Tibial artery (tissue), 4 donors: ENCODE measurements at regions not wholly inside any gene's neighbourhood (a gene's known extent, or its start where the extent isn't known, plus 50 kb on each side); places are given as distances from the start of the nearest gene placed in this dataset.

Experiments
- DNase-seq, 2 donors: peaks; one replicate each; pipeline ENCODE4 v3.0.0-alpha.2; 2019
- H3K27ac ChIP-seq, 2 donors: fragments of 200-600 bp; sonication (generic) in 1 of 2; 1 replicate in 1 of 2; 2 replicates in 1 of 2; pipeline ENCODE4 v1.5.1; 2018 to 2019; ENCODE audit warnings: mild to moderate bottlenecking in 1 of 2
- H3K27me3 ChIP-seq, 2 donors: fragments of 200-600 bp; sonication (generic) in 1 of 2; one replicate each; pipeline versions ENCODE4 v1.5.1 to v1.6.0; 2016 to 2019
- H3K36me3 ChIP-seq, 3 donors: fragments of 200-600 bp; sonication (generic) in 2 of 3; one replicate each; pipeline ENCODE4 v1.5.1; 2016 to 2019; ENCODE audit warnings: mild to moderate bottlenecking in 2 of 3
- H3K4me1 ChIP-seq, 4 donors: fragments of 200-600 bp; sonication (generic) in 2 of 4; 1 replicate in 3 of 4; 2 replicates in 1 of 4; pipeline ENCODE4 v1.5.1; 2016 to 2019
- H3K4me3 ChIP-seq, 2 donors: fragments of 200-600 bp; sonication (generic) in 1 of 2; 1 replicate in 1 of 2; 2 replicates in 1 of 2; pipeline ENCODE4 v1.5.1; 2018 to 2019; ENCODE audit warnings: mild to moderate bottlenecking in 2 of 2
- H3K9me3 ChIP-seq, 3 donors: fragments of 200-600 bp; sonication (generic) in 1 of 3; one replicate each; pipeline ENCODE4 v1.5.1; 2016 to 2019
- intact Hi-C: fragments of 100-400 bp; cut with DNase I; formaldehyde crosslinking; loops from one replicate; pipeline ENCODE4 v1.15.0; 2023; ENCODE audit warnings: low total_unique reads
- TF ChIP-seq, protein P1 (sequence below), 2 experiments: fragments of 200-600 bp in 1 of 2; fragments of 450-650 bp in 1 of 2; IDR thresholded peaks; one replicate each; pipeline ENCODE4 v1.5.1; 2017 to 2019; ENCODE audit warnings: antibody characterized with exemption in 2 of 2, mild to moderate bottlenecking in 1 of 2, moderate library complexity in 1 of 2

DNA sequence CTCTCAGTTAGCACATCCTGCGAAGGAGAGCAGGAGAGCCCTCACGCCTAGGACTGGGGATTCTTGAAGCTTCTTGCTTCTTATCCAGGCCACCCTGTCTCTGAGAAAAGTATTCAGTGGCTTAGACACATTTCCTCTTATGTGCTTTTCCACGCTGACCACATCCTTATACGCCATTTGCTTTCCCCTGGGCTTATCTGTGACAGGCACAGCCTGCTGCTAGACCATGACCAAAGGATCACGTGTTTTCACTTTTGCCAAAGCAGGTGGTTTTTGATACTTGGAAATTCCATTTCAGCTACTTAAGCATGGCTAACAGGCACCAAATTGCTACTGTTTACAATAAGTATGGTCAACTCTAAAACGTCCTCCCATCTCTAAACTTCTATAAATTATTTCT, 587.4 kb downstream of the AACS start:
- no peak overlapping the region for H3K4me3 ChIP-seq
- H3K36me3 ChIP-seq = no peaks in the 10 kb centered on the region
- no peaks in the 10 kb centered on the region for H3K9me3 ChIP-seq
- H3K4me1 ChIP-seq = no peaks in the 10 kb centered on the region
- no peaks in the 10 kb centered on the region for H3K27me3 ChIP-seq
- no peak for DNase-seq
- TF ChIP-seq, protein P1, sequence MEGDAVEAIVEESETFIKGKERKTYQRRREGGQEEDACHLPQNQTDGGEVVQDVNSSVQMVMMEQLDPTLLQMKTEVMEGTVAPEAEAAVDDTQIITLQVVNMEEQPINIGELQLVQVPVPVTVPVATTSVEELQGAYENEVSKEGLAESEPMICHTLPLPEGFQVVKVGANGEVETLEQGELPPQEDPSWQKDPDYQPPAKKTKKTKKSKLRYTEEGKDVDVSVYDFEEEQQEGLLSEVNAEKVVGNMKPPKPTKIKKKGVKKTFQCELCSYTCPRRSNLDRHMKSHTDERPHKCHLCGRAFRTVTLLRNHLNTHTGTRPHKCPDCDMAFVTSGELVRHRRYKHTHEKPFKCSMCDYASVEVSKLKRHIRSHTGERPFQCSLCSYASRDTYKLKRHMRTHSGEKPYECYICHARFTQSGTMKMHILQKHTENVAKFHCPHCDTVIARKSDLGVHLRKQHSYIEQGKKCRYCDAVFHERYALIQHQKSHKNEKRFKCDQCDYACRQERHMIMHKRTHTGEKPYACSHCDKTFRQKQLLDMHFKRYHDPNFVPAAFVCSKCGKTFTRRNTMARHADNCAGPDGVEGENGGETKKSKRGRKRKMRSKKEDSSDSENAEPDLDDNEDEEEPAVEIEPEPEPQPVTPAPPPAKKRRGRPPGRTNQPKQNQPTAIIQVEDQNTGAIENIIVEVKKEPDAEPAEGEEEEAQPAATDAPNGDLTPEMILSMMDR (IDR thresholded peaks at IDR 0.05) = no peak
- no peak overlapping the region for H3K27ac ChIP-seq
- intact Hi-C loops = no loop called here

DNA sequence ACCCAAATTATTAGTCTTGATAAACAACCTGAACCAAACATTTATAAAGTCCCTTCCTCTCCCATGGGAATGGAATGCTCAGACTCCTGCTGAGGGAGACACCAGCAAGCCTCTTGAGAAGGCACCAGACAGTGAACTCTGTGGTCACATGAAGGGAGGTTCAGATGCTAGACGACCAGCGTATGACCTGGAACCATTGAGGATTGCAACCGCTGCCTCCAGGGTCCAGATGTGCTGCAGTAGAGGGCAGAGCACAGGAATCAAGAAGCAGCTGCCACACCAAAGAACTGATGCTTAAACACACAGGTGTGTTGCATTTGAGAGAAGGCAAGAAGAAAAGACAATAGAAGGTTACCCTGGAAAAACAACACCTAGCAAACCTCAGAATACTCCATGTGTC, 592.4 kb downstream of the AACS start:
- DNase-seq = no peak
- H3K4me3 ChIP-seq = no peak overlapping the region
- H3K36me3 ChIP-seq = no peaks in the 10 kb centered on the region
- no peaks in the 10 kb centered on the region for H3K4me1 ChIP-seq
- TF ChIP-seq, protein P1 (IDR thresholded peaks at IDR 0.05) = no peak
- intact Hi-C loops = no loop called here
- no peaks in the 10 kb centered on the region for H3K9me3 ChIP-seq
- no peaks in the 10 kb centered on the region for H3K27me3 ChIP-seq
- H3K27ac ChIP-seq = no peak overlapping the region

DNA sequence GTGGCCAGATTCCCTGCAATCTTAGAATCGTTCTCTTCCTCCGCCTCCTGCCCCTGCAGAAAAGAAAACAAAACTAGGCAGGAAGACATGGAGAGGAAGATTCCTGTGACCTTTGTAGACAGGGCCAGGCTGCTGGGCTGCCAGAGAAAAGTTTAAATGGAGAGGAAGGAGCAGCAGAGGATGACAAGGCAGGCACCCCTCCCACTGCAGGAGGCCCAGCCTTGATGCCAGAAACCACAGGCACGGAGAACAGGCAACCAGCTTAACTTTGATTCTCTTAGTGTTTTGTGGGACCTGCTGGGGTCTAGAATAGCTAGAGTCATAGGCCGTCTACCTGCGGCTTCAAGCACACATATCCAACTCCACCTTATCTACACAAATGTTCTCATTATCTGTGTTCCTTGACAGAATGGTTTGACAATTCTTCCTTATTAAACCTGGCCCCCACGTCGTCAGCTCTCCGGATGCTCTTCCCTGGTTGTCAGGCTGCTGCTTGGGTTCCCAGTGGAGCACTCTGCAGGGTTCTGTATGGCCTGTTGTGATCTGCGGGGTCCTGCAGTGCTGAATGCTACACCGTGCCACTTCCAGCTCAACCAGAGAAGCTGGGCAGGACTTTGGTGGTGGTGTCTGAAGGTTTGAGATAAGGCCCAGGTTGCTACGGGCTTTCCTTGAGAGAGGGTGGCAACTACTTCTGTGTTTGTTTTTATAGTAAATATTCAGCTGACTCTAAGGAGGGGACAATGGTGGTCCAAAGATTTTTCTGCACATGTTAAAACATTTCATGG, 609.5 kb downstream of the AACS start:
- Histone ChIP-seq H3K4me3 (no peak overlapping the region), H3K9me3 (no peaks in the 10 kb centered on the region), H3K4me1 (no peaks in the 10 kb centered on the region), H3K27me3 (no peaks in the 10 kb centered on the region), H3K27ac (no peak overlapping the region), H3K36me3 (no peaks in the 10 kb centered on the region)
- TF ChIP-seq, protein P1 (IDR thresholded peaks at IDR 0.05) = no peak
- DNase-seq = no peak
- intact Hi-C loops = no loop called here

GRCh38 chr12:125676366-125676765, 611.1 kb downstream of the AACS start:
- Histone ChIP-seq H3K27ac (no peak overlapping the region), H3K9me3 (no peaks in the 10 kb centered on the region), H3K4me3 (no peak overlapping the region), H3K36me3 (no peaks in the 10 kb centered on the region), H3K4me1 (no peaks in the 10 kb centered on the region), H3K27me3 (no peaks in the 10 kb centered on the region)
- intact Hi-C loops = no loop called here
- no peak for DNase-seq
- TF ChIP-seq, protein P1 (IDR thresholded peaks at IDR 0.05) = no peak

DNA sequence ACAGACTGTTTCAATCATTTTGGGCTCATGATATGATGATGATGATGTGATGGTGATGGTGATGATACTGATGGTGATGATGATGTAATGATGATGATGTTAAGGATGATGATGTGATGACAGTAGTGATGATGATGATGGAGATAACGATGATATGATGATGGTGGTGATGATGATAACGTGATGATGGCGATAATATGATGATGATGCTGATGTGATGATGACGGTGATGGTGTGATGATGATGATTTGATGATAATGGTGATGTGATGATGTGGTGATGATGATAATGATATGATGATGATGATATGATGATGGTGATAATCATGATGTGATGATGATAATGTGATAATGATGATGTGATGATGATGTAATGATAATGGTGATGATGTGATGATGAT, 612.6 kb downstream of the AACS start:
- intact Hi-C loops = no loop called here
- Histone ChIP-seq H3K4me1 (no peaks in the 10 kb centered on the region), H3K4me3 (no peak overlapping the region), H3K27ac (no peak overlapping the region), H3K9me3 (no peaks in the 10 kb centered on the region), H3K27me3 (no peaks in the 10 kb centered on the region), H3K36me3 (no peaks in the 10 kb centered on the region)
- TF ChIP-seq, protein P1 (IDR thresholded peaks at IDR 0.05) = no peak
- no peak for DNase-seq
